Spleen (tissue), 11 donors: ENCODE measurements at regions not wholly inside any gene's neighbourhood (a gene's known extent, or its start where the extent isn't known, plus 50 kb on each side); places are given as distances from the start of the nearest gene placed in this dataset.
"Not testable (repeated sequence)": the region's sequence is repeated elsewhere in the genome, so short reads cannot be mapped to it uniquely, and the experiment has no call there.

ENCODE experiments used
- DNase-seq: peaks from one replicate; pipeline ENCODE4 v3.0.0-alpha.2; 2020
- H3K27ac ChIP-seq, 8 donors: fragments of 200-600 bp; sonication (generic) in 7 of 8; 1 replicate in 4 of 8; 2 replicates in 4 of 8; pipeline versions ENCODE4 v1.5.0 to v1.8.0; 2016 to 2021; ENCODE audit warnings: inconsistent platforms in 4 of 8, mild to moderate bottlenecking in 4 of 8, moderate library complexity in 1 of 8
- H3K27me3 ChIP-seq, 7 donors: fragments of 200-600 bp; sonication (generic) in 6 of 7; replicated peaks in 1 of 7; 1 replicate in 4 of 7; 2 replicates in 3 of 7; pipeline versions ENCODE4 v1.5.0 to v1.8.0; 2016 to 2021; ENCODE audit warnings: inconsistent platforms in 3 of 7, mild to moderate bottlenecking in 1 of 7
- H3K36me3 ChIP-seq, 6 donors: fragments of 200-600 bp; sonication (generic) in 5 of 6; 1 replicate in 4 of 6; 2 replicates in 2 of 6; pipeline versions ENCODE4 v1.5.0 to v1.8.0; 2016 to 2021; ENCODE audit warnings: inconsistent platforms in 2 of 6
- H3K4me1 ChIP-seq, 6 donors: fragments of 200-600 bp; sonication (generic) in 5 of 6; 1 replicate in 3 of 6; 2 replicates in 3 of 6; pipeline versions ENCODE4 v1.5.0 to v1.8.0; 2016 to 2021; ENCODE audit warnings: inconsistent platforms in 3 of 6
- H3K4me3 ChIP-seq, 8 donors: fragments of 200-600 bp; sonication (generic) in 7 of 8; 1 replicate in 4 of 8; 2 replicates in 4 of 8; pipeline versions ENCODE4 v1.5.0 to v1.8.0; 2016 to 2021; ENCODE audit warnings: inconsistent platforms in 4 of 8, mild to moderate bottlenecking in 4 of 8, moderate library complexity in 2 of 8
- H3K9me3 ChIP-seq, 8 donors: fragments of 200-600 bp; sonication (generic) in 7 of 8; 1 replicate in 4 of 8; 2 replicates in 4 of 8; pipeline versions ENCODE4 v1.5.0 to v1.8.0; 2016 to 2021; ENCODE audit warnings: inconsistent platforms in 4 of 8
- POLR2A ChIP-seq, 3 donors: fragments of 450-650 bp; IDR thresholded peaks; one replicate each; pipeline ENCODE4 v1.5.1; 2017; ENCODE audit warnings: antibody characterized with exemption in 3 of 3, mild to moderate bottlenecking in 1 of 3
- POLR2AphosphoS5 ChIP-seq, 3 donors: sonication (generic); formaldehyde crosslinking; IDR thresholded peaks; one replicate each; pipeline ENCODE4 v1.5.1; 2017; ENCODE audit warnings: antibody characterized with exemption in 3 of 3
- WGBS, 5 donors: extraction: QIAGEN DNeasy Blood & Tissue Kit in 3 of 5; methylation state at CpG; one replicate each; pipeline versions ENCODE4 v1.1.5 to v1.1.7; 2013 to 2018; 5-methylcytosine and 5-hydroxymethylcytosine counted together
- intact Hi-C: fragments of 100-400 bp; cut with DNase I; formaldehyde crosslinking; loops from one replicate; pipeline ENCODE4 v1.15.0; 2023; ENCODE audit warnings: low total_unique reads
- TF ChIP-seq, protein P1 (sequence below), 11 experiments: fragments of 200-600 bp in 7 of 11; fragments of 450-650 bp in 4 of 11; sonication (generic) in 4 of 11; IDR thresholded peaks in 8 of 11; conservative IDR thresholded peaks in 3 of 11; 1 replicate in 7 of 11; 2 replicates in 4 of 11; pipeline versions ENCODE4 v1.4.0 to v1.8.0; 2016 to 2021; ENCODE audit warnings: antibody characterized with exemption in 11 of 11, inconsistent platforms in 4 of 11, mild to moderate bottlenecking in 1 of 11
- donor health status: healthy with polysubstance abuse.
- donor health status: DM: no; HTN: no; CAD: no; lungs with moderate emphysema.
- donor health status: DM: no; HTN: no; CAD: no.
- donor health status: Bipolar disorder and iron deficiency.
- donor health status: healthy.
- donor health status: DM: no; HTN: no; CAD: no.
- donor health status: DM: yes; HTN: yes; CAD: no.

GRCh38 chr21:41612674-41613532 is 104.9 kb upstream of the TMPRSS2 start:
- no peak for TF ChIP-seq POLR2A (IDR thresholded peaks at IDR 0.05)
- TF ChIP-seq, protein P1, sequence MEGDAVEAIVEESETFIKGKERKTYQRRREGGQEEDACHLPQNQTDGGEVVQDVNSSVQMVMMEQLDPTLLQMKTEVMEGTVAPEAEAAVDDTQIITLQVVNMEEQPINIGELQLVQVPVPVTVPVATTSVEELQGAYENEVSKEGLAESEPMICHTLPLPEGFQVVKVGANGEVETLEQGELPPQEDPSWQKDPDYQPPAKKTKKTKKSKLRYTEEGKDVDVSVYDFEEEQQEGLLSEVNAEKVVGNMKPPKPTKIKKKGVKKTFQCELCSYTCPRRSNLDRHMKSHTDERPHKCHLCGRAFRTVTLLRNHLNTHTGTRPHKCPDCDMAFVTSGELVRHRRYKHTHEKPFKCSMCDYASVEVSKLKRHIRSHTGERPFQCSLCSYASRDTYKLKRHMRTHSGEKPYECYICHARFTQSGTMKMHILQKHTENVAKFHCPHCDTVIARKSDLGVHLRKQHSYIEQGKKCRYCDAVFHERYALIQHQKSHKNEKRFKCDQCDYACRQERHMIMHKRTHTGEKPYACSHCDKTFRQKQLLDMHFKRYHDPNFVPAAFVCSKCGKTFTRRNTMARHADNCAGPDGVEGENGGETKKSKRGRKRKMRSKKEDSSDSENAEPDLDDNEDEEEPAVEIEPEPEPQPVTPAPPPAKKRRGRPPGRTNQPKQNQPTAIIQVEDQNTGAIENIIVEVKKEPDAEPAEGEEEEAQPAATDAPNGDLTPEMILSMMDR (IDR thresholded peaks at IDR 0.05 in 8 of 11, conservative IDR thresholded peaks at IDR 0.05 in 3 of 11): peak in 7 of 11 experiments; percentile 33 to 61 (median 52)
- TF ChIP-seq POLR2AphosphoS5 (IDR thresholded peaks at IDR 0.05): peak in 1 of 3 donors; percentile 23
- Histone ChIP-seq H3K27ac (peak overlapping the region in 1 of 8 donors; percentile 6), H3K27me3 (peaks cover 0 to 54% (median 0%) of the 10 kb centered on the region in 7 donors), H3K9me3 (no peaks in the 10 kb centered on the region), H3K36me3 (no peaks in the 10 kb centered on the region), H3K4me1 (peaks cover 0 to 7% (median 0%) of the 10 kb centered on the region in 6 donors), H3K4me3 (no peak overlapping the region)
- WGBS, 5 donors: 34 to 52% (median 49%) methylated on average over 13 to 21 of the region's 21 CpGs
- intact Hi-C loops: no loop called here
- DNase-seq: no peak

DNA sequence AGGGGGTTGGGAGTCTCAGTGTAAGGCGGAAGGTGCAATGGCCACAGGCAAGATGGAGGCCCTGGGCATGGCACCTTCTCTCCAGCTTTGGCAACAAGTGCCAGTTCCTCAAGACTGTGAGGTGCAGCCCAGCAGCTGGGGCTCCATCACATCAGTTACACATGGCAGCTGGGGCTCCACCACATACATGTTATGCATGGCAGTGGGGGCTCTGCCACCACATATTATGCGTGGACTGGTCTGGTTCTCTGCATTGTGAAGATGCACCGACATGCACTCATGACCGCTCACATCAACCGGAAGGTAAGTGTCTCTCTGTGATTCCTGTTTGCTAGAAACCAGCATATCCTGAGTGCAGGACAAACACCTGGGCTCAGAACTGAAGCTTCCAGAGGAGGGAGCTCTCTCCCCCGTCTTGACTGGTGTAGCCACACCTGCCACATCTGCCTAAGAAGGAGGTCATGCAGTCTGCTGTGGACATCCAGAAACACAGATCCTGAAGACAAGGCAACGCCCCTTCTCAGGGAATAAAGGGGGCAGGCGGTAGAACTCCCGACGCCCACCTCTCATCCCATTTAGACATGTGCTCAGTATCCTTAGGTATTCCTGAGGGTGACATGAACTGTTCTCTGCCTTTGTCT is 104.1 kb upstream of the TMPRSS2 start:
- Histone ChIP-seq H3K9me3 (no peaks in the 10 kb centered on the region), H3K27me3 (peaks cover 0 to 54% (median 0%) of the 10 kb centered on the region in 7 donors), H3K36me3 (no peaks in the 10 kb centered on the region), H3K4me1 (peaks cover 0 to 7% (median 0%) of the 10 kb centered on the region in 6 donors), H3K4me3 (no peak overlapping the region), H3K27ac (peak overlapping the region in 1 of 8 donors; percentile 6)
- intact Hi-C loops: no loop called here
- 38 to 45% (median 39%) methylated on average over 9 to 10 of the region's 10 CpGs for WGBS, 5 donors
- no peak for DNase-seq
- TF ChIP-seq POLR2A (IDR thresholded peaks at IDR 0.05) (no peak), POLR2AphosphoS5 (IDR thresholded peaks at IDR 0.05) (no peak)
- TF ChIP-seq, protein P1 (IDR thresholded peaks at IDR 0.05 in 8 of 11, conservative IDR thresholded peaks at IDR 0.05 in 3 of 11): no peak

- TF ChIP-seq, protein P1 (IDR thresholded peaks at IDR 0.05 in 8 of 11, conservative IDR thresholded peaks at IDR 0.05 in 3 of 11): no peak
- TF ChIP-seq POLR2AphosphoS5 (IDR thresholded peaks at IDR 0.05) (no peak), POLR2A (IDR thresholded peaks at IDR 0.05) (no peak)
- no peaks in the 10 kb centered on the region for H3K9me3 ChIP-seq
- H3K4me3 ChIP-seq: no peak overlapping the region
- no peaks in the 10 kb centered on the region for H3K36me3 ChIP-seq
- H3K27ac ChIP-seq: no peak overlapping the region
- DNase-seq: no peak
- whole genome bisulfite sequencing, 5 donors: 77 to 90% (median 79%) methylated on average over 5 of the region's 5 CpGs
- intact Hi-C loops: no loop called here
- peaks cover 0 to 7% (median 0%) of the 10 kb centered on the region in 6 donors for H3K4me1 ChIP-seq
- peaks cover 0 to 58% (median 0%) of the 10 kb centered on the region in 7 donors for H3K27me3 ChIP-seq
These were observed 103.5 kb upstream of the TMPRSS2 start for GRCh38 chr21:41611441-41611840.

GRCh38 chr21:41610840-41611115 is 102.8 kb upstream of the TMPRSS2 start:
- DNase-seq, intact Hi-C loops, H3K4me3 ChIP-seq, H3K9me3 ChIP-seq, H3K27ac ChIP-seq, H3K36me3 ChIP-seq, H3K4me1 ChIP-seq: not testable (repeated sequence)
- H3K27me3 ChIP-seq: peaks cover 0 to 60% (median 0%) of the 10 kb centered on the region in 7 donors
- 88 to 95% (median 91%) methylated on average over 12 of the region's 12 CpGs for WGBS, 5 donors
